Esophagus muscularis mucosa (tissue), 4 donors: ENCODE measurements at regions not wholly inside any gene's neighbourhood (a gene's known extent, or its start where the extent isn't known, plus 50 kb on each side); places are given as distances from the start of the nearest gene placed in this dataset.

ENCODE experiments used
- EP300 ChIP-seq: sonication (generic); formaldehyde crosslinking; IDR thresholded peaks from one replicate; pipeline ENCODE4 v1.6.1; 2017; ENCODE audit warnings: antibody characterized with exemption
- POLR2A ChIP-seq: fragments of 450-650 bp; IDR thresholded peaks from one replicate; pipeline ENCODE4 v1.6.1; 2017; ENCODE audit warnings: antibody characterized with exemption, moderate library complexity, mild to moderate bottlenecking, low read depth
- TF ChIP-seq, protein P1 (sequence below), 3 experiments: fragments of 200-600 bp in 2 of 3; fragments of 450-650 bp in 1 of 3; sonication (generic) in 2 of 3; IDR thresholded peaks; one replicate each; pipeline ENCODE4 v1.5.1; 2017 to 2019; ENCODE audit warnings: antibody characterized with exemption in 3 of 3, mild to moderate bottlenecking in 2 of 3, moderate library complexity in 1 of 3

DNA sequence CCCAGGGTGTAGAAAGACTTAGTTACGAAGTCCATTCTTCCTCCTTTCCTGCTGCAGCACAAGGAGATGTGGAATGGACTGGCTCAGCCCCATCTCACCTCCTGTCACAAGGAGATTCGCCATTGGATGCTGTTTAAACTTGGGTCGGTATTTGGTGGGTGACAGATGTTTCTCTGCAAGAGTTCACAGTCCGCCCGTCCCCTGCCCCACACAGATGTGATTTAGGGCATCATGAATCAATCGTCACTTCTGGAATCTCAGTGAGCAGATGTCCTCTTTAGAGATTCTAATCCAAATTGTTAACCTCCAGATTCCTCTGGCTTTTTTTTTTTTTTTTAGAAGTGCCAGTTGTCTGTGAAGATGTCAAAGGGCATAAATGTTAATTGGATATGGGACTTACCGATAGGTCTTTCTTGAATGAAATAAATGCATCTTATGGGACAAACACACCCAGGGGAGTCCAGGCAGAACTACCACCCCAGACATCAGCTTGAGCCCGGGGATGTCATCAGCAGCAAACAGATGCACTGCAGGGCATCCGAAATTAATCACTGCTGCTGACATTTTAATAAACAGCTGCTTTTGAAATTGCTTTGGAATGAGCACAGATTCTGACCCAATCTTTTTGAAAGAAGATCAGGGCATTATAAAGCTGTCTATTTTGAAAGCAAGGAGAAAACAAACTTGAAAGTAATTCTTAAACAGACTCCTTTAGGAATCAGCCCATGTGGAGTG lies 117.6 kb upstream of the CDH4 start:
- TF ChIP-seq, protein P1, sequence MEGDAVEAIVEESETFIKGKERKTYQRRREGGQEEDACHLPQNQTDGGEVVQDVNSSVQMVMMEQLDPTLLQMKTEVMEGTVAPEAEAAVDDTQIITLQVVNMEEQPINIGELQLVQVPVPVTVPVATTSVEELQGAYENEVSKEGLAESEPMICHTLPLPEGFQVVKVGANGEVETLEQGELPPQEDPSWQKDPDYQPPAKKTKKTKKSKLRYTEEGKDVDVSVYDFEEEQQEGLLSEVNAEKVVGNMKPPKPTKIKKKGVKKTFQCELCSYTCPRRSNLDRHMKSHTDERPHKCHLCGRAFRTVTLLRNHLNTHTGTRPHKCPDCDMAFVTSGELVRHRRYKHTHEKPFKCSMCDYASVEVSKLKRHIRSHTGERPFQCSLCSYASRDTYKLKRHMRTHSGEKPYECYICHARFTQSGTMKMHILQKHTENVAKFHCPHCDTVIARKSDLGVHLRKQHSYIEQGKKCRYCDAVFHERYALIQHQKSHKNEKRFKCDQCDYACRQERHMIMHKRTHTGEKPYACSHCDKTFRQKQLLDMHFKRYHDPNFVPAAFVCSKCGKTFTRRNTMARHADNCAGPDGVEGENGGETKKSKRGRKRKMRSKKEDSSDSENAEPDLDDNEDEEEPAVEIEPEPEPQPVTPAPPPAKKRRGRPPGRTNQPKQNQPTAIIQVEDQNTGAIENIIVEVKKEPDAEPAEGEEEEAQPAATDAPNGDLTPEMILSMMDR (IDR thresholded peaks at IDR 0.05) = no peak
- TF ChIP-seq POLR2A (no peak), EP300 (no peak)
